CD4-positive, alpha-beta memory T cell (primary cell): ENCODE measurements at regions not wholly inside any gene's neighbourhood (a gene's known extent, or its start where the extent isn't known, plus 50 kb on each side); places are given as distances from the start of the nearest gene placed in this dataset.
"Not testable (repeated sequence)": the region's sequence is repeated elsewhere in the genome, so short reads cannot be mapped to it uniquely, and the experiment has no call there.

Source experiments
- CTCF ChIA-PET: fragments of 350-600 bp; sonication (Branson Sonifier 250); formaldehyde crosslinking; loops from one replicate; lab custom pipeline; 2021; ENCODE audit warnings: inconsistent platforms; ENCODE audit not compliant: partially characterized antibody; lab: Charles Lee
- POLR2A ChIA-PET: fragments of 350-600 bp; sonication (Branson Sonifier 250); formaldehyde crosslinking; loops from one replicate; lab custom pipeline; 2021; ENCODE audit not compliant: partially characterized antibody; lab: Charles Lee
- DNase-seq, 5 donors: peaks; one replicate each; pipeline versions ENCODE4 v3.0.0 to v3.0.0-alpha.2; 2020 to 2022; ENCODE audit warnings: mixed read lengths in 1 of 5
- H3K27ac ChIP-seq: one replicate; pipeline ENCODE4 v1.7.0; 2013; ENCODE audit warnings: low read depth, low read length
- H3K27me3 ChIP-seq: 2 replicates; pipeline ENCODE4 v1.7.0; 2013; ENCODE audit warnings: mild to moderate bottlenecking, low read length, moderate library complexity; ENCODE audit not compliant: insufficient read depth
- H3K36me3 ChIP-seq: 2 replicates; pipeline ENCODE4 v1.7.0; 2013; ENCODE audit warnings: mild to moderate bottlenecking, low read length, moderate library complexity; ENCODE audit not compliant: insufficient read depth
- H3K4me1 ChIP-seq: 2 replicates; pipeline ENCODE4 v1.7.0; 2013; ENCODE audit warnings: mild to moderate bottlenecking, low read length, moderate library complexity; ENCODE audit not compliant: insufficient read depth
- H3K4me3 ChIP-seq, 2 donors: one replicate each; pipeline ENCODE4 v1.7.0; 2013; ENCODE audit warnings: low read length in 2 of 2, mild to moderate bottlenecking in 1 of 2
- H3K9me3 ChIP-seq, 2 donors: one replicate each; pipeline ENCODE4 v1.7.0; 2013; ENCODE audit warnings: low read length in 2 of 2, control low read depth in 1 of 2; ENCODE audit not compliant: control insufficient read depth in 1 of 2
- H3K27ac Mint-ChIP-seq, 7 donors: one replicate each; pipeline ENCODE4 v1.8.0; 2020 to 2021; ENCODE audit warnings: mixed read lengths in 7 of 7, mild to moderate bottlenecking in 6 of 7, inconsistent platforms in 3 of 7, moderate library complexity in 3 of 7
- H3K27me3 Mint-ChIP-seq, 2 donors: one replicate each; pipeline ENCODE4 v1.8.0; 2020 to 2021; ENCODE audit warnings: mixed read lengths in 2 of 2
- H3K36me3 Mint-ChIP-seq, 2 donors: one replicate each; pipeline ENCODE4 v1.8.0; 2020 to 2021; ENCODE audit warnings: mixed read lengths in 2 of 2, inconsistent platforms in 1 of 2, mild to moderate bottlenecking in 1 of 2
- H3K4me1 Mint-ChIP-seq, 4 donors: one replicate each; pipeline ENCODE4 v1.8.0; 2020 to 2021; ENCODE audit warnings: mixed read lengths in 4 of 4, mild to moderate bottlenecking in 1 of 4
- H3K4me3 Mint-ChIP-seq, 8 donors: one replicate each; pipeline ENCODE4 v1.8.0; 2020 to 2021; ENCODE audit warnings: mixed read lengths in 8 of 8, mild to moderate bottlenecking in 7 of 8, moderate library complexity in 6 of 8, inconsistent platforms in 3 of 8
- H3K9me3 Mint-ChIP-seq, 8 donors: one replicate each; pipeline ENCODE4 v1.8.0; 2020 to 2021; ENCODE audit warnings: mixed read lengths in 8 of 8, mild to moderate bottlenecking in 5 of 8, inconsistent platforms in 3 of 8, moderate library complexity in 1 of 8
- intact Hi-C: fragments of 100-400 bp; cut with micrococcal nuclease; formaldehyde crosslinking; loops from one replicate; pipeline ENCODE4 v1.15.1; 2023

DNA sequence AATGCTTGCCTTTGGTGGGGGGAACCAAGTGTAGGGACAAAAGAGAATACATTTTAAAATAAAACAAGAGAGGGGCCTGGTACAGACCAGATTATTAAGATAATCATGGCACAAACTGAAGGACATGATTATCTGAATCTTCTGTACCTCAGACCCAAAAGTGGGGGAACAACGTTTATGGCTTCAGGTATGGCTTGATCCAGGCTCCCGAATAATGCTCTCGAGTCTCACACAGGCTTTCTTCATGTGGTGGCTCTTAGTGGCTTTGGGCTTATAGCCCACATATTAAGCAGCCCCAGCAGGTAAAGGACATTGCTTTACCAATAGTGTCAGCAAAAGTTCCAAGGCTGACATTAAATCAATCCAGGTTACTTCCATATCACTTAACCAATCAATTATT, 106.8 kb upstream of the FOXK1 start:
- Mint-ChIP-seq H3K27ac (no peak overlapping the region), H3K27me3 (peaks cover 3% of the 10 kb centered on the region in 2 donors), H3K9me3 (peaks cover 0 to 8% (median 3%) of the 10 kb centered on the region in 8 donors), H3K4me1 (no peaks in the 10 kb centered on the region), H3K4me3 (no peak overlapping the region), H3K36me3 (no peaks in the 10 kb centered on the region)
- no peak for DNase-seq
- Histone ChIP-seq H3K4me3 (no peak overlapping the region), H3K27me3 (no peaks in the 10 kb centered on the region), H3K27ac (no peak overlapping the region), H3K9me3 (no peaks in the 10 kb centered on the region), H3K36me3 (no peaks in the 10 kb centered on the region), H3K4me1 (no peaks in the 10 kb centered on the region)
- intact Hi-C loops, result no loop called here
- ChIA-PET CTCF (no interaction called here), POLR2A (no interaction called here)

DNA sequence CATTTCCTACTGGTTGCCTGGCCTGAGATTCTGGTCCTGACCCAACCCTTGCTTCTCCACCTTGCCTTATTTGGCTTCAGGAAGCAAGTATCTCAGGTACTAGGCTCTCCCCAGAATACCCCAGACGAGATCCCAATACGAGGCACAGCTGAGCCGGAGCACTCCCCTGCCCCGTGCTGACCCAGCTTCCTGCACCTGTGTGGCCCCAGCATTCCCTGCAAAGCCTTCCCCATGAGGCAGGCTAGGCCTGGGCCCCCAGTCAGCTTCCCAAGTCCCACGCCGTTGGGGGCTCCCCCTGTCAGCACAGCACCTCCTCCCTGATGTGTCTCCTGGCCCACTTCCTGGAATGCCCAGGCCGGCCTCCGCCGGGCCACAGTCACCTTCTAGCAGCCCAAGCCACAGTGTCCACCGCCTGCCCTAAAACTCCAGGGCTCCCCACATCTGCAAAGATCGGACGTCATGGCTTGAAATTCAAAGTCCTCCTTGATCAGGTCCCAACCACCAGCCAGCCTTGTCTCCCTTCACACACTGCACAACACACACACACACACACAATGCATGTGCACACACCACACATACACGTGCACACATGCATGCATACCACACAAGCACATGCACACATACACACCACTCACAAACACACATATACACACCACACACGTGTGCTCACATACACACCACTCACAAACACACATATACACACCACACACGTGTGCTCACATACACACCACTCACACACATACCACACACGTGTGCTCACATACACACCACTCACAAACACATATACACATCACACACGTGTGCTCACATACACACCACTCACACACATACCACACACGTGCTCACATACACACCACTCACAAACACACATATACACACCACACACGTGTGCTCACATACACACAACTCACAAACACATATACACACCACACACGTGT, 78.9 kb upstream of the FOXK1 start:
- no peak overlapping the region for H3K4me3 ChIP-seq
- no peaks in the 10 kb centered on the region for H3K4me1 Mint-ChIP-seq
- H3K4me1 ChIP-seq, result no peaks in the 10 kb centered on the region
- DNase-seq, result no peak
- peaks cover 2% of the 10 kb centered on the region in 2 donors for H3K27me3 Mint-ChIP-seq
- H3K27ac ChIP-seq, result no peak overlapping the region
- H3K4me3 Mint-ChIP-seq, result no peak overlapping the region
- no peaks in the 10 kb centered on the region for H3K36me3 Mint-ChIP-seq
- H3K9me3 ChIP-seq, result no peaks in the 10 kb centered on the region
- POLR2A ChIA-PET, result no interaction called here
- no peaks in the 10 kb centered on the region for H3K36me3 ChIP-seq
- no peak overlapping the region for H3K27ac Mint-ChIP-seq
- no peaks in the 10 kb centered on the region for H3K27me3 ChIP-seq
- H3K9me3 Mint-ChIP-seq, result no peaks in the 10 kb centered on the region
- CTCF ChIA-PET, result interaction anchor here (1.1 kb wide), 1 partner anchor 11 kb away, joined by 3 read pairs; no protein-coding TSS in a partner anchor
- intact Hi-C loops, result no loop called here

GRCh38 chr7:4603843-4604231, 78.3 kb upstream of the FOXK1 start:
- no peak overlapping the region for H3K4me3 ChIP-seq
- no peak for DNase-seq
- intact Hi-C loops, result no loop called here
- no peak overlapping the region for H3K27ac Mint-ChIP-seq
- H3K36me3 Mint-ChIP-seq, result no peaks in the 10 kb centered on the region
- no peaks in the 10 kb centered on the region for H3K4me1 Mint-ChIP-seq
- H3K9me3 Mint-ChIP-seq, result no peaks in the 10 kb centered on the region
- peaks cover 2% of the 10 kb centered on the region in 2 donors for H3K27me3 Mint-ChIP-seq
- no peak overlapping the region for H3K4me3 Mint-ChIP-seq
- ChIA-PET CTCF (no interaction called here), POLR2A (no interaction called here)
- no peaks in the 10 kb centered on the region for H3K27me3 ChIP-seq
- H3K9me3 ChIP-seq, result no peaks in the 10 kb centered on the region
- H3K27ac ChIP-seq, result no peak overlapping the region
- H3K36me3 ChIP-seq, result no peaks in the 10 kb centered on the region
- H3K4me1 ChIP-seq, result no peaks in the 10 kb centered on the region

- no peak for DNase-seq
- intact Hi-C loops, result no loop called here
- CTCF ChIA-PET, result no interaction called here
- no peaks in the 10 kb centered on the region for H3K4me1 ChIP-seq
- no peak overlapping the region for H3K27ac ChIP-seq
- no peaks in the 10 kb centered on the region for H3K9me3 Mint-ChIP-seq
- H3K9me3 ChIP-seq, result no peaks in the 10 kb centered on the region
- no peak overlapping the region for H3K4me3 Mint-ChIP-seq
- no peak overlapping the region for H3K27ac Mint-ChIP-seq
- no peaks in the 10 kb centered on the region for H3K4me1 Mint-ChIP-seq
- H3K36me3 Mint-ChIP-seq, result no peaks in the 10 kb centered on the region
- POLR2A ChIA-PET, result no interaction called here
- H3K36me3 ChIP-seq, result no peaks in the 10 kb centered on the region
- H3K27me3 Mint-ChIP-seq, result peaks cover 2% of the 10 kb centered on the region in 2 donors
- H3K27me3 ChIP-seq, result no peaks in the 10 kb centered on the region
- no peak overlapping the region for H3K4me3 ChIP-seq
Observed at GRCh38 chr7:4604456-4604940, 77.6 kb upstream of the FOXK1 start.

DNA sequence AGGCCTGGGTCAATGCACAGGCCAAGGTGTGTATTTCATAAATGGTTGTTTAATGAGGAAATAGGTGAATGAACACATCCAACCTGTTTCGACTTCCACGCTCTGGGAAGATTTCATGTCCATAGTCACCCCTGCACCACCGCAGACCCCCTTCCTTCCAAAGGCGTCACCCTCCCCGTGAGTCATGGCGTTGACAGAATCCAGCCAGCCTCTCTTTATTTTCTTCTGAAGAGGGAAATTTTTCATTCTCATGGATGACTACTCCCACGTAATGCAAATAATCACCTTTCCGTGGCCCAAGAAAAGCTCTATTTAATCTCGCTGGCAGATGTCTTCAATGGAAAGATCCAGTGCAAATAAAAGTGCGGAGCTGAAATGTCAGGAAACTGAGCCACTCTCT, 75.3 kb upstream of the FOXK1 start:
- Mint-ChIP-seq H3K4me3 (no peak overlapping the region), H3K27ac (no peak overlapping the region), H3K4me1 (peaks cover 0 to 3% (median under 1%) of the 10 kb centered on the region in 4 donors), H3K9me3 (no peaks in the 10 kb centered on the region), H3K36me3 (no peaks in the 10 kb centered on the region), H3K27me3 (peaks cover 1 to 3% of the 10 kb centered on the region in 2 donors)
- H3K27ac ChIP-seq, result no peak overlapping the region
- no peaks in the 10 kb centered on the region for H3K4me1 ChIP-seq
- H3K4me3 ChIP-seq, result no peak overlapping the region
- no peaks in the 10 kb centered on the region for H3K27me3 ChIP-seq
- no peaks in the 10 kb centered on the region for H3K9me3 ChIP-seq
- ChIA-PET POLR2A (no interaction called here), CTCF (interaction anchor here (2.8 kb wide), 1 partner anchor 149 kb away, joined by 10 read pairs; no protein-coding TSS in a partner anchor)
- DNase-seq, result no peak
- no peaks in the 10 kb centered on the region for H3K36me3 ChIP-seq
- intact Hi-C loops, result no loop called here

GRCh38 chr7:4607311-4607729, 74.8 kb upstream of the FOXK1 start:
- Mint-ChIP-seq H3K36me3 (no peaks in the 10 kb centered on the region), H3K27me3 (peaks cover 1 to 3% of the 10 kb centered on the region in 2 donors), H3K4me1 (peaks cover 0 to 3% (median under 1%) of the 10 kb centered on the region in 4 donors), H3K4me3 (no peak overlapping the region), H3K27ac (peak overlapping the region in 1 of 7 donors; percentile 59), H3K9me3 (no peaks in the 10 kb centered on the region)
- no peaks in the 10 kb centered on the region for H3K9me3 ChIP-seq
- CTCF ChIA-PET, result interaction anchor here (0.6 to 2.8 kb wide), 2 partner anchors 148 to 1742 kb away, joined by 3 to 10 read pairs; no protein-coding TSS in a partner anchor
- no peaks in the 10 kb centered on the region for H3K27me3 ChIP-seq
- no peak overlapping the region for H3K27ac ChIP-seq
- H3K4me1 ChIP-seq, result no peaks in the 10 kb centered on the region
- H3K4me3 ChIP-seq, result no peak overlapping the region
- POLR2A ChIA-PET, result no interaction called here
- DNase-seq, result no peak
- no peaks in the 10 kb centered on the region for H3K36me3 ChIP-seq
- intact Hi-C loops, result no loop called here

- H3K36me3 ChIP-seq, H3K27ac ChIP-seq, H3K4me3 ChIP-seq, H3K9me3 Mint-ChIP-seq, H3K27me3 ChIP-seq, DNase-seq, H3K9me3 ChIP-seq, intact Hi-C loops, H3K27ac Mint-ChIP-seq, H3K4me3 Mint-ChIP-seq, H3K27me3 Mint-ChIP-seq, H3K36me3 Mint-ChIP-seq, H3K4me1 ChIP-seq: not testable (repeated sequence)
- CTCF ChIA-PET, result interaction anchor here (0.8 to 3.4 kb wide), 5 partner anchors 32 to 148 kb away, joined by 3 to 27 read pairs (median 5); no protein-coding TSS in a partner anchor
- POLR2A ChIA-PET, result interaction anchor here (0.7 kb wide), 1 partner anchor 124 kb away, joined by 3 read pairs; no protein-coding TSS in a partner anchor
- H3K4me1 Mint-ChIP-seq, result peaks cover 7 to 13% (median 9%) of the 10 kb centered on the region in 4 donors
Observed at GRCh38 chr7:4609576-4609975, 72.5 kb upstream of the FOXK1 start.
